ENCODE measurements at regions not wholly inside any gene's neighbourhood (a gene's known extent, or its start where the extent isn't known, plus 50 kb on each side); places are given as distances from the start of the nearest gene placed in this dataset.

GRCh38 chr3:3589715-3590130 is 209.5 kb upstream of the LRRN1 start:
- H3K36me3 ChIP-seq (ENCODE audit: insufficient read depth, insufficient read length, low read length) = no peaks in the 10 kb centered on the region
- no peak overlapping the region for H3K4me3 ChIP-seq (ENCODE audit: insufficient read length, low read depth)
- H3K9me3 ChIP-seq (ENCODE audit: insufficient read depth, low read length) = no peaks in the 10 kb centered on the region
- H3K4me1 ChIP-seq (ENCODE audit: insufficient read depth, insufficient read length) = no peaks in the 10 kb centered on the region
- no peak for TF ChIP-seq ZNF274 (IDR thresholded peaks at IDR 0.05; ENCODE audit: low read depth, low read length)
- TF ChIP-seq SUZ12 (IDR thresholded peaks at IDR 0.05; ENCODE audit: extremely low read depth, insufficient read depth, insufficient read length) = no peak
- TF ChIP-seq YY1 (IDR thresholded peaks at IDR 0.05; ENCODE audit: insufficient read depth, insufficient read length) = no peak
- no peaks in the 10 kb centered on the region for H3K27me3 ChIP-seq (ENCODE audit: insufficient read depth, insufficient read length)
- no peak overlapping the region for H3K9ac ChIP-seq (ENCODE audit: insufficient read length, low read depth)
- no peak for DNase-seq (ENCODE audit: low read depth, low spot score)

- H3K27me3 ChIP-seq (ENCODE audit: insufficient read depth, insufficient read length) = no peaks in the 10 kb centered on the region
- H3K4me3 ChIP-seq (ENCODE audit: insufficient read length, low read depth) = no peak overlapping the region
- no peaks in the 10 kb centered on the region for H3K36me3 ChIP-seq (ENCODE audit: insufficient read depth, insufficient read length, low read length)
- no peak for DNase-seq (ENCODE audit: low read depth, low spot score)
- no peaks in the 10 kb centered on the region for H3K4me1 ChIP-seq (ENCODE audit: insufficient read depth, insufficient read length)
- no peak for TF ChIP-seq ZNF274 (IDR thresholded peaks at IDR 0.05; ENCODE audit: low read depth, low read length)
- TF ChIP-seq YY1 (IDR thresholded peaks at IDR 0.05; ENCODE audit: insufficient read depth, insufficient read length) = no peak
- TF ChIP-seq SUZ12 (IDR thresholded peaks at IDR 0.05; ENCODE audit: extremely low read depth, insufficient read depth, insufficient read length) = no peak
- no peak overlapping the region for H3K9ac ChIP-seq (ENCODE audit: insufficient read length, low read depth)
- no peaks in the 10 kb centered on the region for H3K9me3 ChIP-seq (ENCODE audit: insufficient read depth, low read length)
Measured at GRCh38 chr3:3587647-3587972, 211.6 kb upstream of the LRRN1 start.

- Histone ChIP-seq H3K4me3 (ENCODE audit: insufficient read length, low read depth) (no peak overlapping the region), H3K9ac (ENCODE audit: insufficient read length, low read depth) (no peak overlapping the region), H3K9me3 (ENCODE audit: insufficient read depth, low read length) (no peaks in the 10 kb centered on the region), H3K36me3 (ENCODE audit: insufficient read depth, insufficient read length, low read length) (no peaks in the 10 kb centered on the region), H3K4me1 (ENCODE audit: insufficient read depth, insufficient read length) (no peaks in the 10 kb centered on the region), H3K27me3 (ENCODE audit: insufficient read depth, insufficient read length) (no peaks in the 10 kb centered on the region)
- TF ChIP-seq ZNF274 (IDR thresholded peaks at IDR 0.05; ENCODE audit: low read depth, low read length) (no peak), SUZ12 (IDR thresholded peaks at IDR 0.05; ENCODE audit: extremely low read depth, insufficient read depth, insufficient read length) (no peak), YY1 (IDR thresholded peaks at IDR 0.05; ENCODE audit: insufficient read depth, insufficient read length) (no peak)
- no peak for DNase-seq (ENCODE audit: low read depth, low spot score)
Measured at GRCh38 chr3:3586843-3587646, 212.2 kb upstream of the LRRN1 start.

- no peak overlapping the region for H3K4me3 ChIP-seq (ENCODE audit: insufficient read length, low read depth)
- H3K9ac ChIP-seq (ENCODE audit: insufficient read length, low read depth) = no peak overlapping the region
- no peak for TF ChIP-seq YY1 (IDR thresholded peaks at IDR 0.05; ENCODE audit: insufficient read depth, insufficient read length)
- no peaks in the 10 kb centered on the region for H3K36me3 ChIP-seq (ENCODE audit: insufficient read depth, insufficient read length, low read length)
- no peaks in the 10 kb centered on the region for H3K27me3 ChIP-seq (ENCODE audit: insufficient read depth, insufficient read length)
- no peaks in the 10 kb centered on the region for H3K9me3 ChIP-seq (ENCODE audit: insufficient read depth, low read length)
- DNase-seq (ENCODE audit: low read depth, low spot score) = no peak
- no peaks in the 10 kb centered on the region for H3K4me1 ChIP-seq (ENCODE audit: insufficient read depth, insufficient read length)
Measured at GRCh38 chr3:3586336-3586735, 212.9 kb upstream of the LRRN1 start.

GRCh38 chr3:3579658-3580057 is 219.6 kb upstream of the LRRN1 start:
- H3K9me3 ChIP-seq (ENCODE audit: insufficient read depth, low read length) = no peaks in the 10 kb centered on the region
- H3K4me3 ChIP-seq (ENCODE audit: insufficient read length, low read depth) = no peak overlapping the region
- no peak for TF ChIP-seq YY1 (IDR thresholded peaks at IDR 0.05; ENCODE audit: insufficient read depth, insufficient read length)
- TF ChIP-seq ZNF274 (IDR thresholded peaks at IDR 0.05; ENCODE audit: low read depth, low read length) = no peak
- TF ChIP-seq SUZ12 (IDR thresholded peaks at IDR 0.05; ENCODE audit: extremely low read depth, insufficient read depth, insufficient read length) = no peak
- no peaks in the 10 kb centered on the region for H3K4me1 ChIP-seq (ENCODE audit: insufficient read depth, insufficient read length)
- H3K36me3 ChIP-seq (ENCODE audit: insufficient read depth, insufficient read length, low read length) = no peaks in the 10 kb centered on the region
- no peak overlapping the region for H3K9ac ChIP-seq (ENCODE audit: insufficient read length, low read depth)
- DNase-seq (ENCODE audit: low read depth, low spot score) = no peak
- H3K27me3 ChIP-seq (ENCODE audit: insufficient read depth, insufficient read length) = no peaks in the 10 kb centered on the region

- TF ChIP-seq SUZ12 (IDR thresholded peaks at IDR 0.05; ENCODE audit: extremely low read depth, insufficient read depth, insufficient read length) (no peak), ZNF274 (IDR thresholded peaks at IDR 0.05; ENCODE audit: low read depth, low read length) (no peak), YY1 (IDR thresholded peaks at IDR 0.05; ENCODE audit: insufficient read depth, insufficient read length) (no peak)
- Histone ChIP-seq H3K4me3 (ENCODE audit: insufficient read length, low read depth) (no peak overlapping the region), H3K4me1 (ENCODE audit: insufficient read depth, insufficient read length) (no peaks in the 10 kb centered on the region), H3K9ac (ENCODE audit: insufficient read length, low read depth) (no peak overlapping the region), H3K9me3 (ENCODE audit: insufficient read depth, low read length) (no peaks in the 10 kb centered on the region), H3K36me3 (ENCODE audit: insufficient read depth, insufficient read length, low read length) (no peaks in the 10 kb centered on the region), H3K27me3 (ENCODE audit: insufficient read depth, insufficient read length) (no peaks in the 10 kb centered on the region)
- DNase-seq (ENCODE audit: low read depth, low spot score) = no peak
Measured at GRCh38 chr3:3578718-3579117, 220.5 kb upstream of the LRRN1 start.

- DNase-seq (ENCODE audit: low read depth, low spot score) = no peak
- H3K4me3 ChIP-seq (ENCODE audit: insufficient read length, low read depth) = no peak overlapping the region
- TF ChIP-seq ZNF274 (IDR thresholded peaks at IDR 0.05; ENCODE audit: low read depth, low read length) (no peak), SUZ12 (IDR thresholded peaks at IDR 0.05; ENCODE audit: extremely low read depth, insufficient read depth, insufficient read length) (no peak), YY1 (IDR thresholded peaks at IDR 0.05; ENCODE audit: insufficient read depth, insufficient read length) (no peak)
Measured at GRCh38 chr3:3577823-3578222, 221.4 kb upstream of the LRRN1 start.

More at GRCh38 chr3:3577823-3578222, 221.4 kb upstream of the LRRN1 start:
- Histone ChIP-seq H3K27me3 (ENCODE audit: insufficient read depth, insufficient read length) (no peaks in the 10 kb centered on the region), H3K9ac (ENCODE audit: insufficient read length, low read depth) (no peak overlapping the region), H3K9me3 (ENCODE audit: insufficient read depth, low read length) (no peaks in the 10 kb centered on the region), H3K36me3 (ENCODE audit: insufficient read depth, insufficient read length, low read length) (no peaks in the 10 kb centered on the region), H3K4me1 (ENCODE audit: insufficient read depth, insufficient read length) (no peaks in the 10 kb centered on the region)
